Upper lobe of right lung (tissue), 1 donor: ENCODE measurements at regions not wholly inside any gene's neighbourhood (a gene's known extent, or its start where the extent isn't known, plus 50 kb on each side); places are given as distances from the start of the nearest gene placed in this dataset.

Source experiments
- ATAC-seq: fragments of 200-7000 bp; cut with Tn5 transposase; one replicate; pipeline ENCODE4 v1.9.1; 2020; ENCODE audit warnings: mild to moderate bottlenecking, moderate library complexity
- DNase-seq: peaks from one replicate; pipeline ENCODE4 v3.0.0-alpha.2; 2020
- H3K27ac ChIP-seq: fragments of 200-600 bp; one replicate; pipeline ENCODE4 v1.8.0; 2022
- H3K27me3 ChIP-seq: fragments of 200-600 bp; one replicate; pipeline ENCODE4 v1.8.0; 2022; ENCODE audit warnings: mild to moderate bottlenecking
- H3K36me3 ChIP-seq: fragments of 200-600 bp; one replicate; pipeline ENCODE4 v1.8.0; 2022
- H3K4me1 ChIP-seq: fragments of 200-600 bp; one replicate; pipeline ENCODE4 v1.8.0; 2022
- H3K4me3 ChIP-seq: fragments of 200-600 bp; one replicate; pipeline ENCODE4 v1.8.0; 2022; ENCODE audit warnings: mild to moderate bottlenecking
- H3K9me3 ChIP-seq: fragments of 200-600 bp; one replicate; pipeline ENCODE4 v1.8.0; 2022
- CTCF ChIP-seq: fragments of 200-600 bp; IDR thresholded peaks from one replicate; pipeline ENCODE4 v1.8.0; 2022; ENCODE audit warnings: antibody characterized with exemption
- intact Hi-C: fragments of 100-400 bp; cut with DNase I; formaldehyde crosslinking; loops from one replicate; pipeline ENCODE4 v1.11.0; 2022
- donor health status: DM: no; HTN: yes; CAD: no; lungs with severe emphysema.

DNA sequence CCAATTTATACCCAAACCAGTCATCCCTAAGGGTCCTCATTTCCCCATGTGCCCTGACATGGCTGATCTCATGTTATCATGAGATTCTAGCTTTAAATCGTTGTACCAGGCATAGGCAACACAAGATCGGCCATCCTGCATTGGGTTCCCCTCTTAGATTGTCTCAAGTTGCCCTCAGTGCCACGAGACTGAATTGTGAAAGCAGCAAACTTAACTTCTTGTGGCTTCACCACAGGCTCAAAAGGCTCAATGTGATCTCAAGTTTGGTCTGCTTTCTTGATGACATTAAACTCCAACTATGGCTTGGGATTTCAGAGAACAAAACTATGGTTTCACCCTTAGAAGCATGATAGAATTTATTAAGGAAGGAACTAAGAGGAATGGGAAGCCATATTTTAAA, 168.5 kb upstream of the SYT6 start:
- Histone ChIP-seq H3K27ac (no peak overlapping the region), H3K4me1 (no peaks in the 10 kb centered on the region), H3K27me3 (no peaks in the 10 kb centered on the region), H3K4me3 (no peak overlapping the region), H3K9me3 (no peaks in the 10 kb centered on the region), H3K36me3 (no peaks in the 10 kb centered on the region)
- DNase-seq (no peak), ATAC-seq (no peak)
- TF ChIP-seq CTCF = no peak
- intact Hi-C loops = no loop called here

GRCh38 chr1:114320586-114320985, 166.9 kb upstream of the SYT6 start:
- no peak for DNase-seq
- H3K9me3 ChIP-seq = no peaks in the 10 kb centered on the region
- intact Hi-C loops = no loop called here

GRCh38 chr1:114319418-114319817, 165.7 kb upstream of the SYT6 start:
- no peak for DNase-seq
- no peak for TF ChIP-seq CTCF

More at GRCh38 chr1:114320586-114320985, 166.9 kb upstream of the SYT6 start:
- TF ChIP-seq CTCF = no peak
- Histone ChIP-seq H3K27me3 (no peaks in the 10 kb centered on the region), H3K4me1 (no peaks in the 10 kb centered on the region), H3K4me3 (no peak overlapping the region), H3K27ac (no peak overlapping the region), H3K36me3 (no peaks in the 10 kb centered on the region)
- no peak for ATAC-seq

GRCh38 chr1:114318961-114319360, 165.3 kb upstream of the SYT6 start:
- DNase-seq = no peak
- H3K27ac ChIP-seq = no peak overlapping the region
- H3K36me3 ChIP-seq = no peaks in the 10 kb centered on the region
- H3K4me1 ChIP-seq = no peaks in the 10 kb centered on the region
- no peak for ATAC-seq
- TF ChIP-seq CTCF = no peak
- no peaks in the 10 kb centered on the region for H3K9me3 ChIP-seq
- intact Hi-C loops = no loop called here
- H3K27me3 ChIP-seq = no peaks in the 10 kb centered on the region
- H3K4me3 ChIP-seq = no peak overlapping the region

More at GRCh38 chr1:114319418-114319817, 165.7 kb upstream of the SYT6 start:
- no peaks in the 10 kb centered on the region for H3K36me3 ChIP-seq
- H3K27me3 ChIP-seq = no peaks in the 10 kb centered on the region
- no peak overlapping the region for H3K4me3 ChIP-seq
- no peak overlapping the region for H3K27ac ChIP-seq
- intact Hi-C loops = no loop called here
- ATAC-seq = no peak
- no peaks in the 10 kb centered on the region for H3K4me1 ChIP-seq
- H3K9me3 ChIP-seq = no peaks in the 10 kb centered on the region

- H3K36me3 ChIP-seq = no peaks in the 10 kb centered on the region
- no peak for DNase-seq
- no peak overlapping the region for H3K4me3 ChIP-seq
- no peaks in the 10 kb centered on the region for H3K27me3 ChIP-seq
- H3K9me3 ChIP-seq = no peaks in the 10 kb centered on the region
- intact Hi-C loops = no loop called here
- no peak for ATAC-seq
- TF ChIP-seq CTCF = no peak
- H3K27ac ChIP-seq = no peak overlapping the region
- H3K4me1 ChIP-seq = no peaks in the 10 kb centered on the region
Observed at GRCh38 chr1:114316204-114316603, 162.5 kb upstream of the SYT6 start.

DNA sequence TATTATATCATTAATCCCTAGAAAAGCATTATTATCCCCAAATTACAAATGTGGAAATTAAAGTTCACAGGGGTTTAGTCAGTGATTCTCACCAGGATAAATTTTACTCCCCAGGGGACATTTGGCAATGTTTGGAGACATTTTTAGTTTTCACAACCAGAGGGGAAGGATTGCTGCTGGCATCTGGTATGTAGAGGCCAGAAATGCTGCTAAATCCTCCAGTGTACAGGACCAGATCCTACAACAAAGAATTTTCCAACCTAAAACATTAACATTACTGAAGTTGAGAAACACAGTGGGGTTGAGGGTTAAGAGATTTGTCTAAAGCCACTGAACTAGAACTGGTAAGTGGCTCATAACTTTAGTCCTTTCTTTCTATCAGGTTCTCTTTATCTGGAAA, 162.0 kb upstream of the SYT6 start:
- no peak for DNase-seq
- H3K9me3 ChIP-seq = no peaks in the 10 kb centered on the region
- no peaks in the 10 kb centered on the region for H3K27me3 ChIP-seq
- intact Hi-C loops = no loop called here
- no peak overlapping the region for H3K4me3 ChIP-seq
- H3K36me3 ChIP-seq = no peaks in the 10 kb centered on the region
- H3K4me1 ChIP-seq = no peaks in the 10 kb centered on the region
- no peak overlapping the region for H3K27ac ChIP-seq
- no peak for ATAC-seq
- no peak for TF ChIP-seq CTCF
